ENCODE measurements at regions not wholly inside any gene's neighbourhood (a gene's known extent, or its start where the extent isn't known, plus 50 kb on each side); places are given as distances from the start of the nearest gene placed in this dataset.

DNA sequence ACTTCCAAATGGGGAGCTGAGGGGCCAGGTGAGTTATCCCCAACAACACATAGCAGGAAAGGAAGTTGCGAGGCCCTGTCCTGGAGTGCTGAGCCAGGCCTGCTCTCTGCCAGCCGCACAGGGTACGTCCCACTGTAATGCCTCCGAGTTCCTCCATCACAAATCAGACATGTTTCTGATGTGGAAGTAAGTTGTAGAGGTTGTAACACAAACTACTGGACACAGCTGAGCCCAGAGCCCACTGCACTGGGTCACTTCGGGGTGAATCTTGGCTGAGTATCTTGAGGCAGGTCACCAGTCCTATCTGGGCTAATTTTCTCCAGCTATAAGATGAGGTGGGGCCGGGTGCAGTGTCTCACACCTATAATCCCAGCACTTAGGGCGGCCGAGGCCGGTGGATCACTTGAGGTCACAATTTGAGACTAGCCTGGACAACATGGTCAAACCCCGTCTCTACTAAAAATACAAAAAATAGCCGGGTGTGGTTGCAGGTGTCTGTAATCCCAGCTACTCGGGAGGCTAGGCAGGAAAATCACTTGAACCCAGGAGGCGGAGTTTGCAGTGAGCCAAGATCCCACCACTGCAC is 100.8 kb upstream of the CDH5 start:
- Mint-ChIP-seq H3K27me3 (ENCODE audit: low read depth) (peaks cover 14% of the 10 kb centered on the region), H3K4me1 (peaks cover 19% of the 10 kb centered on the region), H3K36me3 (no peaks in the 10 kb centered on the region), H3K27ac (no peak overlapping the region), H3K9me3 (no peaks in the 10 kb centered on the region), H3K4me3 (no peak overlapping the region)
- ChIA-PET POLR2A (no interaction called here), CTCF (interaction anchor here (0.7 kb wide), 1 partner anchor 71 kb away, joined by 6 read pairs; no protein-coding TSS in a partner anchor)
- TF ChIP-seq TCF7 (CRISPR knock-in tag; IDR thresholded peaks at IDR 0.05; ENCODE audit: low read depth) (no peak), TEAD4 (CRISPR knock-in tag; IDR thresholded peaks at IDR 0.05) (no peak), HMGA2 (CRISPR knock-in tag; IDR thresholded peaks at IDR 0.05) (no peak), SOX15 (CRISPR knock-in tag; IDR thresholded peaks at IDR 0.05) (no peak), OVOL2 (CRISPR knock-in tag; IDR thresholded peaks at IDR 0.05; ENCODE audit: borderline replicate concordance) (no peak), CBFB (CRISPR knock-in tag; IDR thresholded peaks at IDR 0.05; ENCODE audit: low read depth) (no peak), RORB (CRISPR knock-in tag; IDR thresholded peaks at IDR 0.05) (no peak), PRRX2 (CRISPR knock-in tag; IDR thresholded peaks at IDR 0.05) (no peak), NR2C2 (CRISPR knock-in tag; IDR thresholded peaks at IDR 0.05) (no peak), SMAD3 (CRISPR knock-in tag; IDR thresholded peaks at IDR 0.05; ENCODE audit: borderline replicate concordance) (no peak), ZNF219 (CRISPR knock-in tag; IDR thresholded peaks at IDR 0.05; ENCODE audit: borderline replicate concordance) (no peak), TP53 (CRISPR knock-in tag; IDR thresholded peaks at IDR 0.05) (no peak), IRF2 (CRISPR knock-in tag; IDR thresholded peaks at IDR 0.05; ENCODE audit: borderline replicate concordance, low read depth) (no peak)
- TF ChIP-seq, protein P1, sequence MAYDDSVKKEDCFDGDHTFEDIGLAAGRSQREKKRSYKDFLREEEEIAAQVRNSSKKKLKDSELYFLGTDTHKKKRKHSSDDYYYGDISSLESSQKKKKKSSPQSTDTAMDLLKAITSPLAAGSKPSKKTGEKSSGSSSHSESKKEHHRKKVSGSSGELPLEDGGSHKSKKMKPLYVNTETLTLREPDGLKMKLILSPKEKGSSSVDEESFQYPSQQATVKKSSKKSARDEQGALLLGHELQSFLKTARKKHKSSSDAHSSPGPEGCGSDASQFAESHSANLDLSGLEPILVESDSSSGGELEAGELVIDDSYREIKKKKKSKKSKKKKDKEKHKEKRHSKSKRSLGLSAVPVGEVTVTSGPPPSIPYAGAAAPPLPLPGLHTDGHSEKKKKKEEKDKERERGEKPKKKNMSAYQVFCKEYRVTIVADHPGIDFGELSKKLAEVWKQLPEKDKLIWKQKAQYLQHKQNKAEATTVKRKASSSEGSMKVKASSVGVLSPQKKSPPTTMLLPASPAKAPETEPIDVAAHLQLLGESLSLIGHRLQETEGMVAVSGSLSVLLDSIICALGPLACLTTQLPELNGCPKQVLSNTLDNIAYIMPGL (CRISPR knock-in tag; IDR thresholded peaks at IDR 0.05), result no peak
- TF ChIP-seq, protein P2, sequence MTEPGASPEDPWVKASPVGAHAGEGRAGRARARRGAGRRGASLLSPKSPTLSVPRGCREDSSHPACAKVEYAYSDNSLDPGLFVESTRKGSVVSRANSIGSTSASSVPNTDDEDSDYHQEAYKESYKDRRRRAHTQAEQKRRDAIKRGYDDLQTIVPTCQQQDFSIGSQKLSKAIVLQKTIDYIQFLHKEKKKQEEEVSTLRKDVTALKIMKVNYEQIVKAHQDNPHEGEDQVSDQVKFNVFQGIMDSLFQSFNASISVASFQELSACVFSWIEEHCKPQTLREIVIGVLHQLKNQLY (CRISPR knock-in tag; IDR thresholded peaks at IDR 0.05), result no peak
- TF ChIP-seq, protein P3, sequence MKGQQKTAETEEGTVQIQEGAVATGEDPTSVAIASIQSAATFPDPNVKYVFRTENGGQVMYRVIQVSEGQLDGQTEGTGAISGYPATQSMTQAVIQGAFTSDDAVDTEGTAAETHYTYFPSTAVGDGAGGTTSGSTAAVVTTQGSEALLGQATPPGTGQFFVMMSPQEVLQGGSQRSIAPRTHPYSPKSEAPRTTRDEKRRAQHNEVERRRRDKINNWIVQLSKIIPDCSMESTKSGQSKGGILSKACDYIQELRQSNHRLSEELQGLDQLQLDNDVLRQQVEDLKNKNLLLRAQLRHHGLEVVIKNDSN (CRISPR knock-in tag; IDR thresholded peaks at IDR 0.05), result no peak
- TF ChIP-seq, protein P4, sequence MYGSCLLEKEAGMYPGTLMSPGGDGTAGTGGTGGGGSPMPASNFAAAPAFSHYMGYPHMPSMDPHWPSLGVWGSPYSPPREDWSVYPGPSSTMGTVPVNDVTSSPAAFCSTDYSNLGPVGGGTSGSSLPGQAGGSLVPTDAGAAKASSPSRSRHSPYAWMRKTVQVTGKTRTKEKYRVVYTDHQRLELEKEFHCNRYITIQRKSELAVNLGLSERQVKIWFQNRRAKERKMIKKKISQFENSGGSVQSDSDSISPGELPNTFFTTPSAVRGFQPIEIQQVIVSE (CRISPR knock-in tag; IDR thresholded peaks at IDR 0.05; ENCODE audit: borderline replicate concordance), result no peak
- TF ChIP-seq, protein P5, sequence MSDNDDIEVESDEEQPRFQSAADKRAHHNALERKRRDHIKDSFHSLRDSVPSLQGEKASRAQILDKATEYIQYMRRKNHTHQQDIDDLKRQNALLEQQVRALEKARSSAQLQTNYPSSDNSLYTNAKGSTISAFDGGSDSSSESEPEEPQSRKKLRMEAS (CRISPR knock-in tag; IDR thresholded peaks at IDR 0.05), result no peak
- ATAC-seq, result no peak
- DNase-seq (ENCODE audit: low spot score), result no peak

DNA sequence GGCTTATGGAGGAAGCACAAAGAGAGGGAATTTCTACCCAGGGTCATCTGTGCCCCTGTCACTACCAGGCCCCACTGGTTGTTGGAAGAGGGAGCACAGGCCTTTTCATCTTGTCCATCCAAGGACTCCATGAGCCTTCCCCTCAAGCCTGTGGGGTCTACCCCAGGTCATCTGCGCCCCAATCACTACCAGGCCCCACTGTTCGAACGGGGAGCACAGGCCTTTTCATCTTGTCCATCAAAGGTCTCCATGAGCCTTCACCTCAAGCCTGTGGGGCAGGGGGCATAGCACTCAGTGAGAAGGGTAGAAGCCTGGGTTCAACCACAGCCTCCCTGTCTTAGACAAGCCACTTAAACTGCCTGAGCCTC is 101.5 kb upstream of the CDH5 start:
- no peaks in the 10 kb centered on the region for H3K36me3 Mint-ChIP-seq
- no peak for TF ChIP-seq ESRRA (CRISPR knock-in tag; IDR thresholded peaks at IDR 0.05; ENCODE audit: borderline replicate concordance)
- TF ChIP-seq PRRX2 (CRISPR knock-in tag; IDR thresholded peaks at IDR 0.05), result no peak
- TF ChIP-seq NFE2L1 (CRISPR knock-in tag; IDR thresholded peaks at IDR 0.05), result no peak
- TF ChIP-seq, protein P5 (CRISPR knock-in tag; IDR thresholded peaks at IDR 0.05), result no peak
- no peak for TF ChIP-seq ZNF396 (CRISPR knock-in tag; IDR thresholded peaks at IDR 0.05; ENCODE audit: borderline replicate concordance)
- TF ChIP-seq, protein P6, sequence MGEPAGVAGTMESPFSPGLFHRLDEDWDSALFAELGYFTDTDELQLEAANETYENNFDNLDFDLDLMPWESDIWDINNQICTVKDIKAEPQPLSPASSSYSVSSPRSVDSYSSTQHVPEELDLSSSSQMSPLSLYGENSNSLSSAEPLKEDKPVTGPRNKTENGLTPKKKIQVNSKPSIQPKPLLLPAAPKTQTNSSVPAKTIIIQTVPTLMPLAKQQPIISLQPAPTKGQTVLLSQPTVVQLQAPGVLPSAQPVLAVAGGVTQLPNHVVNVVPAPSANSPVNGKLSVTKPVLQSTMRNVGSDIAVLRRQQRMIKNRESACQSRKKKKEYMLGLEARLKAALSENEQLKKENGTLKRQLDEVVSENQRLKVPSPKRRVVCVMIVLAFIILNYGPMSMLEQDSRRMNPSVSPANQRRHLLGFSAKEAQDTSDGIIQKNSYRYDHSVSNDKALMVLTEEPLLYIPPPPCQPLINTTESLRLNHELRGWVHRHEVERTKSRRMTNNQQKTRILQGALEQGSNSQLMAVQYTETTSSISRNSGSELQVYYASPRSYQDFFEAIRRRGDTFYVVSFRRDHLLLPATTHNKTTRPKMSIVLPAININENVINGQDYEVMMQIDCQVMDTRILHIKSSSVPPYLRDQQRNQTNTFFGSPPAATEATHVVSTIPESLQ (CRISPR knock-in tag; IDR thresholded peaks at IDR 0.05), result no peak
- no peak for TF ChIP-seq EMX1 (CRISPR knock-in tag; IDR thresholded peaks at IDR 0.05)
- H3K4me3 Mint-ChIP-seq, result no peak overlapping the region
- H3K4me1 Mint-ChIP-seq, result peaks cover 18% of the 10 kb centered on the region
- no peaks in the 10 kb centered on the region for H3K9me3 Mint-ChIP-seq
- no peak overlapping the region for H3K27ac Mint-ChIP-seq
- CTCF ChIA-PET, result no interaction called here
- POLR2A ChIA-PET, result no interaction called here
- H3K27me3 Mint-ChIP-seq (ENCODE audit: low read depth), result peaks cover 13% of the 10 kb centered on the region; the same call in 1 of the 2 replicates
- DNase-seq (ENCODE audit: low spot score) (no peak), ATAC-seq (no peak)

All from WTC11 (cell line).